BLaER1 treated with 17β-estradiol and CSF1 and Interleukin-3, amounts not matched to agents 10 nM and 100 nM (cell line): ENCODE measurements at regions not wholly inside any gene's neighbourhood (a gene's known extent, or its start where the extent isn't known, plus 50 kb on each side); places are given as distances from the start of the nearest gene placed in this dataset.

ENCODE experiments used
- H3K27ac ChIP-seq, 11 experiments: shearing (Covaris generic); formaldehyde crosslinking; 2 replicates each; pipeline ENCODE4 v1.8.1; 2022
- H3K27me3 ChIP-seq, 11 experiments: shearing (Covaris generic); formaldehyde crosslinking; 2 replicates each; pipeline ENCODE4 v1.8.1; 2022
- H3K36me3 ChIP-seq, 11 experiments: shearing (Covaris generic); formaldehyde crosslinking; 2 replicates each; pipeline ENCODE4 v1.8.1; 2022
- H3K4me1 ChIP-seq, 10 experiments: shearing (Covaris generic); formaldehyde crosslinking; 2 replicates each; pipeline ENCODE4 v1.8.1; 2022
- H3K4me2 ChIP-seq, 11 experiments: shearing (Covaris generic); formaldehyde crosslinking; 2 replicates each; pipeline ENCODE4 v1.8.1; 2022
- H3K4me3 ChIP-seq, 10 experiments: shearing (Covaris generic); formaldehyde crosslinking; 2 replicates each; pipeline ENCODE4 v1.8.1; 2022
- H3K9ac ChIP-seq, 11 experiments: shearing (Covaris generic); formaldehyde crosslinking; 2 replicates each; pipeline ENCODE4 v1.8.1; 2022
- H3K9me3 ChIP-seq, 11 experiments: shearing (Covaris generic); formaldehyde crosslinking; replicated peaks in 1 of 11; 2 replicates each; pipeline ENCODE4 v1.8.1; 2022
- H4K20me1 ChIP-seq, 11 experiments: shearing (Covaris generic); formaldehyde crosslinking; 2 replicates each; pipeline ENCODE4 v1.8.1; 2022
- Cebpa-rat ChIP-seq, 11 experiments: shearing (Covaris generic); IDR thresholded peaks; 2 replicates each; pipeline ENCODE4 v1.8.1; 2022

- H3K27me3 ChIP-seq, result no peaks in the 10 kb centered on the region
These were observed 463.9 kb downstream of the BTG1 start for GRCh38 chr12:91681751-91682150.

DNA sequence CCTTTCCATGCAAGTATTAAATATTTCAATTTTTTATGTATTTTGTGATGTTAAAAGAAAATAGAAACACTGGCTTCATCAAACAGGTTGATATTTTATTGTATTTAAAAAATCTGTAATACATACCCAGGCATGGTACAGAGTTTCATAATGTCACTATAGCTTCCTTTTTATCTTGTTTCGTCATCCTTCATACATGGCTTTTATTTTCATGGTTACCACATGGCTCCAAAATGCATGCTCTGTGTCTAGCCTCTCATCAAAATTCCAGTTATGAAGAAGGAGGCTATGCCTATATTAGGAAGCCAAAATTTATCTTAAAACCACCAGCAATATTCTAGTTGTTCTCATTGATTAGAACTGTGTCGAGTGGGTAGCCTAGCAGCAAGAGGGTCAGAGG is 464.8 kb downstream of the BTG1 start:
- Histone ChIP-seq H3K4me3 (no peak overlapping the region), H3K36me3 (no peaks in the 10 kb centered on the region), H3K4me1 (no peaks in the 10 kb centered on the region), H3K27ac (no peak overlapping the region), H3K9me3 (no peaks in the 10 kb centered on the region), H3K4me2 (no peak overlapping the region), H3K9ac (no peak overlapping the region), H3K27me3 (no peaks in the 10 kb centered on the region), H4K20me1 (no peaks in the 10 kb centered on the region)
- no peak for TF ChIP-seq Cebpa-rat (IDR thresholded peaks at IDR 0.05)

More at GRCh38 chr12:91681751-91682150, 463.9 kb downstream of the BTG1 start:
- H3K4me3 ChIP-seq, result no peak overlapping the region
- no peak overlapping the region for H3K9ac ChIP-seq
- H3K9me3 ChIP-seq, result no peaks in the 10 kb centered on the region
- H3K4me2 ChIP-seq, result no peak overlapping the region
- H4K20me1 ChIP-seq, result no peaks in the 10 kb centered on the region
- H3K36me3 ChIP-seq, result no peaks in the 10 kb centered on the region
- no peak overlapping the region for H3K27ac ChIP-seq
- TF ChIP-seq Cebpa-rat (IDR thresholded peaks at IDR 0.05), result no peak
- H3K4me1 ChIP-seq, result peaks cover 0 to 2% (median 0%) of the 10 kb centered on the region in 10 experiments; a peak in 2 of 20 replicates

DNA sequence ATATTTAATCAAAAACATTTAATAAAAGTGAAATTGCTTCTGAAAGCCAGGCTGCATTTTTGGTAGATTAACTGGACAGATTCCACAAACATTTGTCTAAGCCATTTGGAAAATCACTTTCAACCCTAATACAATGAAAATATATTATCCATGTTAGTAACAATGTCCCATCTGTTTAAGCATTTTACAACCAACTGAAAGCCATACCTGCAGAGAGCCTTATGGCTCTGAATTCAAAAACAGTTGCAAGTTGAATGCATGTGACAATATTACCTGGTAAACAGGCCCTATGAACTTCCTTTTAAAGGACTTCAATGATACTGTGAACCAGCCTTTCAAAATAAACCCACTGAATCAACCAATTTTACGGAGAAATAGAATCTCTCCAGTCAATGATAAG is 468.1 kb downstream of the BTG1 start:
- Histone ChIP-seq H3K9me3 (no peaks in the 10 kb centered on the region), H4K20me1 (no peaks in the 10 kb centered on the region), H3K9ac (no peak overlapping the region), H3K4me1 (no peaks in the 10 kb centered on the region), H3K4me3 (no peak overlapping the region), H3K36me3 (no peaks in the 10 kb centered on the region), H3K27ac (no peak overlapping the region), H3K27me3 (no peaks in the 10 kb centered on the region), H3K4me2 (no peak overlapping the region)
- no peak for TF ChIP-seq Cebpa-rat (IDR thresholded peaks at IDR 0.05)

- Histone ChIP-seq H3K4me2 (no peak overlapping the region), H3K4me3 (no peak overlapping the region), H3K9ac (no peak overlapping the region), H4K20me1 (no peaks in the 10 kb centered on the region), H3K27ac (no peak overlapping the region), H3K4me1 (no peaks in the 10 kb centered on the region), H3K36me3 (no peaks in the 10 kb centered on the region), H3K9me3 (no peaks in the 10 kb centered on the region), H3K27me3 (no peaks in the 10 kb centered on the region)
- TF ChIP-seq Cebpa-rat (IDR thresholded peaks at IDR 0.05), result no peak
These were observed 470.2 kb downstream of the BTG1 start for GRCh38 chr12:91675401-91675800.

- TF ChIP-seq Cebpa-rat (IDR thresholded peaks at IDR 0.05), result no peak
- no peak overlapping the region for H3K27ac ChIP-seq
- H3K4me2 ChIP-seq, result no peak overlapping the region
These were observed 473.5 kb downstream of the BTG1 start for GRCh38 chr12:91672130-91672529.

DNA sequence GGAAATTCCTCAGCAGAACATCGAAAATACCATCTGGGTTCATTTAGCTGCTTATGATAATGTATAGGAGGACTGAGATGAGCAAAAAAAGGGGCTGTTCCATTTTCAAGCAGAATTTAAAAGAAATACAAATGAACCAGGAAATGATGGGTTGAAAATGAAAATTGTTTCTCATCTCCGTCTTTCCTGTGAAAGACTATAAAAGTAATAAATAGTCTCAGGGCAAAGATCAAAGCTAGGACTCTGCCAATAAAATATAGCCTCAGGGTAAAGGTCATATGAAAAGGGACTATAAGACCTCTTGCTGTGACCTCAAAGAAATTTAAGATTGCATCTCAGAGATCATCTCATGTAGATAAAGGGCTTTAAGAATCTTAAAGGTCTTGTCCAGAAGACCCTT is 478.0 kb downstream of the BTG1 start:
- H3K27me3 ChIP-seq, result no peaks in the 10 kb centered on the region
- H3K36me3 ChIP-seq, result no peaks in the 10 kb centered on the region
- no peaks in the 10 kb centered on the region; a peak in 1 of 22 replicates for H3K9me3 ChIP-seq
- H3K4me3 ChIP-seq, result no peak overlapping the region
- H3K4me1 ChIP-seq, result no peaks in the 10 kb centered on the region
- no peak for TF ChIP-seq Cebpa-rat (IDR thresholded peaks at IDR 0.05)
- H3K4me2 ChIP-seq, result no peak overlapping the region
- H3K27ac ChIP-seq, result no peak overlapping the region
- no peak overlapping the region for H3K9ac ChIP-seq
- no peaks in the 10 kb centered on the region for H4K20me1 ChIP-seq

More at GRCh38 chr12:91672130-91672529, 473.5 kb downstream of the BTG1 start:
- no peaks in the 10 kb centered on the region for H4K20me1 ChIP-seq
- no peaks in the 10 kb centered on the region for H3K36me3 ChIP-seq
- no peaks in the 10 kb centered on the region; a peak in 1 of 22 replicates for H3K9me3 ChIP-seq
- H3K27me3 ChIP-seq, result no peaks in the 10 kb centered on the region
- H3K4me3 ChIP-seq, result no peak overlapping the region
- no peaks in the 10 kb centered on the region for H3K4me1 ChIP-seq
- H3K9ac ChIP-seq, result no peak overlapping the region

DNA sequence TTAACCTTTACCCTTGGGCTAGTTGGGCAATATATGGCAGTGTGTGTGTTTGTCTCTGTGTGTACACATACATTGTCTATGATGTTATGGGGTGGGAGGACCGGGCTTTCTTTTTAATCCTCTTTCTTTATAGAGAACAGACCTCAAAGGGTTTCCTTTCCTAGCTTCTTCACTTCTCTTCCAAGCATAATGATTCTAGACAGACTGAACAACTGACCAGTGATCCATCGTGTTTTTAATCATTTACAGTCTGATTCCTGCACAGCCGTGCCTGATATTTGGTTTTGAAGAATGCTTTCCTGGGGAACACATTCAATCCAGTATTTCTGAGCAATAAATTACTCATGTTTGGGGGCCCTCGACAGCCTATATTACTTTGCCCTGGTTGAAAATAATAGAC is 481.1 kb upstream of the DCN start:
- Histone ChIP-seq H3K27me3 (no peaks in the 10 kb centered on the region), H3K4me1 (no peaks in the 10 kb centered on the region), H3K9ac (no peak overlapping the region), H4K20me1 (no peaks in the 10 kb centered on the region), H3K4me3 (no peak overlapping the region), H3K36me3 (no peaks in the 10 kb centered on the region), H3K27ac (no peak overlapping the region), H3K4me2 (no peak overlapping the region), H3K9me3 (no peaks in the 10 kb centered on the region)
- TF ChIP-seq Cebpa-rat (IDR thresholded peaks at IDR 0.05), result no peak

- no peak for TF ChIP-seq Cebpa-rat (IDR thresholded peaks at IDR 0.05)
- Histone ChIP-seq H3K9me3 (no peaks in the 10 kb centered on the region), H3K27me3 (no peaks in the 10 kb centered on the region), H3K27ac (no peak overlapping the region), H3K4me1 (no peaks in the 10 kb centered on the region), H3K9ac (no peak overlapping the region), H3K4me3 (no peak overlapping the region), H3K4me2 (no peak overlapping the region), H4K20me1 (no peaks in the 10 kb centered on the region), H3K36me3 (no peaks in the 10 kb centered on the region)
These were observed 480.7 kb upstream of the DCN start for GRCh38 chr12:91663310-91663709.

GRCh38 chr12:91662021-91662420 is 479.4 kb upstream of the DCN start:
- H3K9me3 ChIP-seq, result no peaks in the 10 kb centered on the region
- no peak for TF ChIP-seq Cebpa-rat (IDR thresholded peaks at IDR 0.05)
- no peak overlapping the region for H3K27ac ChIP-seq
- H4K20me1 ChIP-seq, result no peaks in the 10 kb centered on the region
- no peaks in the 10 kb centered on the region for H3K36me3 ChIP-seq
- no peaks in the 10 kb centered on the region for H3K27me3 ChIP-seq
- H3K4me2 ChIP-seq, result no peak overlapping the region
- no peaks in the 10 kb centered on the region for H3K4me1 ChIP-seq
- H3K4me3 ChIP-seq, result no peak overlapping the region
- no peak overlapping the region for H3K9ac ChIP-seq

DNA sequence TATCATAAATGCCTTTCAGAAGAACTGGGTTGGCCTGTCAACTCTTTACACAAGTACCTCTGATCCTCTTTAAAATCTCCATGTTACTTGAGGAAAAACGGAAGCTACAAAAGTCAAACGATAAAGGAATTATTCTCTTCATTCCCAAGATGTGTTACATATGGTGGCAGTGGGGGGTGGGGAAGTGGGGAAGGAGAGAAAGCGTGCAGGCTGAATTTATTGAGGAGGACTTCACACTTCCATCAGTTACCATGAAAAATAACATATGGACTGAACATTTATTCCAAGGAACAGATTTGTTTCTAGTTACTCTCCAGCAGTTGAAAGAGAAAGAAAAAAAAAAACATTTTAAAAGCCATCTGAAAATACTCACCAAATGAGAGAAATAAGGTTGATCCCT is 474.4 kb upstream of the DCN start:
- Histone ChIP-seq H3K9me3 (no peaks in the 10 kb centered on the region), H4K20me1 (no peaks in the 10 kb centered on the region), H3K4me3 (no peak overlapping the region), H3K4me2 (no peak overlapping the region), H3K9ac (no peak overlapping the region), H3K36me3 (no peaks in the 10 kb centered on the region), H3K27me3 (no peaks in the 10 kb centered on the region), H3K27ac (no peak overlapping the region), H3K4me1 (no peaks in the 10 kb centered on the region)
- no peak for TF ChIP-seq Cebpa-rat (IDR thresholded peaks at IDR 0.05)

- Histone ChIP-seq H3K4me1 (no peaks in the 10 kb centered on the region), H3K4me3 (no peak overlapping the region), H3K4me2 (no peak overlapping the region), H3K36me3 (no peaks in the 10 kb centered on the region), H3K9ac (no peak overlapping the region), H3K27ac (no peak overlapping the region), H4K20me1 (no peaks in the 10 kb centered on the region), H3K27me3 (no peaks in the 10 kb centered on the region), H3K9me3 (no peaks in the 10 kb centered on the region)
- TF ChIP-seq Cebpa-rat (IDR thresholded peaks at IDR 0.05), result no peak
These were observed 473.3 kb upstream of the DCN start for GRCh38 chr12:91655966-91656365.
